GM18499 (cell line): ENCODE measurements at regions not wholly inside any gene's neighbourhood (a gene's known extent, or its start where the extent isn't known, plus 50 kb on each side); places are given as distances from the start of the nearest gene placed in this dataset.

Experiments used
- ATAC-seq: cut with Tn5 transposase; IDR thresholded peaks from one replicate; pipeline ENCODE4 v1.9.1; 2021; ENCODE audit warnings: moderate number of reproducible peaks; ENCODE audit not compliant: insufficient read depth, unreplicated experiment

DNA sequence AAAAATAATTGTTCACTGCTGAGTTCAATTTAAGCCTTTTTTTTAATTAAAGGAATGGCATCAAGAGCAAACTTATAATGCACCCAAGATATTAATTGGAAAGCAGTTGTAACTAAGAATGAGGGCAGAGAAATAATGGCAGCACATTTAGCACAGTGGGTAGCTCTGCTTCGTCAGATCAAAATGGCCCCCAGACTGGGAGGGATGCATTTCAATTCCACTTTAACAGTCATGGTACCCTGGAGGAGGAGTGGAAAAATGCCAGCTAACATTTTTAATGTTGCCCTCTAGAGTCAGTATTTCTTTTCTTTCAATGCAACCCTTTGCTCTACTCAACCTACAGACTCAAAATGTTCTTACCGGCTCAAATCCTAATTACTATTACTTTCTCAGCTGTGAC is 504.8 kb upstream of the SETBP1 start:
- no peak for ATAC-seq

GRCh38 chr18:44178476-44178875 is 502.2 kb upstream of the SETBP1 start:
- no peak for ATAC-seq

DNA sequence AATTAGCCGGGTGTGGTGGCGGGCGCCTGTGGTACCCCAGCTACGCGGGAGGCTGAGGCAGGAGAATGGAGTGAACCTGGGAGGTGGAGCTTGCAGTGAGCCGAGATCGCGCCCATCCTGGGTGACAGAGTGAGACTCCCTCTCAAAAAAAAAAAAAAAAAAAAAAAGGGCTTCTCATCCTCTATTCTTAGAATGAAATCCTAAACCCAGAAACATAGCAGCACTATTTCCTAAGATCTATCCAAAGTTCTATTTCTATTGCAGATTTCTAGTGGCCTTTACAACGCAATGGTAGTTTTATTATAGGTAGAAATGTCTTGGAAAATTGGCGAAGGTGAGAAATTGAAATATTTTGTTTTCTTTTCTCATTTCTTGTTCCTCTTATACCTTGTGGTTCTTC is 501.0 kb upstream of the SETBP1 start:
- no peak for ATAC-seq

DNA sequence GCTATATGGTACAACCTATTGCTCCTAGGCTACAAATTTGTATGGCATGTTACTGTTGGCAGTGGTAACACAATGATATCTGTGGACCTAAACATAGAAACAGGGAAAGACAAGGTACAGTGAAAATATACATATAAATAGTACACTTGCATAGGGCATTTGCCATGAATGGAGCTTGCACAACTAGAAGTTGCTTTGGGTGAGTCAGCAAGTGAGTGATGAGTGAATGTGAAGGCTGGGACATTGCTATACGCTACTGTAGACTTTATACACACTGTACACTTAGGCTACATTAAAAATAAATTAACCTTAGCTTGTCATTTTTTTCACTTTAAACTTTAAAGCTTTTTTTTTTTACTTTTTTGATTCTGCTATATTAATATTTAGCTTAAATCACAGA is 500.0 kb upstream of the SETBP1 start:
- no peak for ATAC-seq

GRCh38 chr18:44181951-44182747 is 498.5 kb upstream of the SETBP1 start:
- ATAC-seq = no peak

- no peak for ATAC-seq
These were observed 494.7 kb upstream of the SETBP1 start for GRCh38 chr18:44186001-44186400.

- no peak for ATAC-seq
These were observed 493.6 kb upstream of the SETBP1 start for GRCh38 chr18:44187090-44187489.

GRCh38 chr18:44195394-44196140 is 485.1 kb upstream of the SETBP1 start:
- ATAC-seq = no peak

DNA sequence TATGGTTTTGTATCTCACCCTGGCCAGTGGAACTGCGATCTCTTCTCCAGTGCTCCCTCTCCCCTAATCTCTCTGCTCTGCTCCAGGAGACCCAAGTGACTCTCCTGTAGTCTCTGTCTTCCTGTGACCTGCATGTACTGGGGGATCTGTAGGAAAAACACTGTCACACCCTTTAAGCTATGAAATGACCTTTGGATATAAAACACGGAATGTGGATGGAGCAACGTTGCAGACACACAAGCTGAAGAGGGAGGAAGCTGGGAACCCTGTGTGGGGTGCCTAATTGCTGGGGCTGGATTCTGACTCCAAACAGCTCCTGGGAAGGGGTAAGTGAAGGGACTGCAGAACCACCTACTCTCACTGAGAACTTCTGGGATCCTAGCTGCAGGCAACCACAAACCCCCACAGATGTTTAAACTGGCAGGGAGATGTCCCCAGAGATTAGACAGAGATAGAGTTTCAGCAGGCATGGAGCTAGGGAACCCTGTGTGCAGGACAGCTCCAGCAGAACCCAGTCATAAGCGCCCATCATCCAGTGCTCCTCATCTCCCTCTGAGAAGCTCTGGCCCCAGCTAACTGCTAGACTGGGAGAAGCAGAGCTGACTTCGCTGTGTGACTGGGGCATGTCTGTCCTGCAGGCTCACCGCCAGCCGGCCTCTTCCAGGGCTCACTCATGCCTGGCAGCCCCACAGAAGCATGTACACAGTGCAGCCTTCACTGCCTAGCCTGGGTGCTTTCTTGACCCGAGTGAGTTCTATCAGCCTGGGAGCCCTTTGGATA is 482.7 kb upstream of the SETBP1 start:
- ATAC-seq = no peak

GRCh38 chr18:44198612-44199284 is 481.9 kb upstream of the SETBP1 start:
- no peak for ATAC-seq

DNA sequence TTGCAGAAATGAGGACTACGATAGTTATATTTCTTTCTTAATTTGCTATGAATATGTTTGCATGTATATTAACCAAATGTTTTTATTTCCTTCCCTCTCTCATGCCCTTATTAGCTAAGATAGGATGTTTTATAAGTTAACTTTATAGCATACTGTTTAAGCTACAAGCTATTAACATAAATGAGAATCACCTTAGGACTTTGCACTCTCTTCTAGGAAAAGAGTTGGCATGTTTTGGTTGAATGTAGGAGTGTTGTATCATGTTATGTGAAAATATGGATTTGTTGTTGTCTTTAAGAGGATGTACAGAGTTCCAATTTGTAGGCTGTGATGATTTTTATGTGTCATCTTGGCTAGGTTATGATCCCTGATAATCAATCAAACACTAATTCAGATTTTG is 467.4 kb upstream of the SETBP1 start:
- ATAC-seq = no peak

DNA sequence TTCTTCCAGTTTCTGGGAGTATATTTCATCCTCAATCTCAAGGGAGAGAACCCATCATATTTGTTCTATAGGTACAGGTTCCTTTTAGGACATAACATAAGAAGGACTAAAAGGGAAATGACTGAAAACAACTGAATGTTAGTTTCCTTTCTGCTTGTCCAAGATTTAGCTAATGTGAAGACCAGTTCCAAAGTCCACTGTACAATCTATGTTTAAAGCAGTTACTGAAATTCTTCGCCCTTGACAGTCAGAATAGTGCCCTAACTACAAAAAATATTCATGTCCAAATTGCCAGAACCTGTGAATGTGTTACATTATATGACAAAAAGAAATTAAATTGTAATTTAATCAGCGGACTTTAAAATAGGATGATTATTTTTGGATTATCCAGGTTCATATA is 466.3 kb upstream of the SETBP1 start:
- ATAC-seq = no peak

DNA sequence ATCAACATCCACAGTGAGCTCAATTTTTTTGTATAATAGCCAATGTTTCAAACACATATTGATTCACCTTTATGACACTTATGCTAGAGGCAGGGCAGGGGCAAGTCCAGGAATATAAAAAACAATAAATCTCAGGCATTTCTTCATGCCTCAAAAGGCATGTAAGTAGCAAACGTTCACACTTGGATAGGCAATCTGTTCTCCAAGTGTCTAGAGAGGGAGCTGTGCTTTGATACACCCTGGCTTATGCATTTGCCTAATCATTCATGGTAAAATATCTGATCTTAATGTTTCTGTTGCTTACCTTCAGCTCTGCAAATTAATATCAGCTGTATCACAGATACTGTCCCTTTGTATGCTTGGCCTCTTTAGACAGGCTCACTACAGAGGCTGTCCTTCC is 464.5 kb upstream of the SETBP1 start:
- ATAC-seq = no peak

- no peak for ATAC-seq
These were observed 453.2 kb upstream of the SETBP1 start for GRCh38 chr18:44227501-44227900.

- ATAC-seq = no peak
These were observed 451.0 kb upstream of the SETBP1 start for GRCh38 chr18:44229693-44230108.

DNA sequence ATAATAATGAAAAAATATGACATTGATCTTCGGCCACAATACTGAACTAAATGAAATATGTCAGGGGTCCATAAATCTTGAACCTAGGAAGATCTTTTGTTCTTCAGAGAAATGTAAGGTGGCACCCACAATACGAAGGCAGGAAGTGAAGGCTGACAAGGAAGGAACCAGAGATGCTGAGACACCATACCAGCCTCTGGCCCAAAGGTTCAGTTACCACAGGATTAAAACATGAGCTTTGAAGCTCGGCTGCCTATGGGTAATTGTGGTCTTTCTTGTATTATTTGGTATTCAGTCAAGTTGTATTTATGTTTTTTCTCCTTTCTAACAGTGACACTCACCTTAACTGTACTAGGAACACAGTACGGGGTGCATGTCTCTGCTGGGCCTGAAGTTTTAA is 448.8 kb upstream of the SETBP1 start:
- no peak for ATAC-seq

DNA sequence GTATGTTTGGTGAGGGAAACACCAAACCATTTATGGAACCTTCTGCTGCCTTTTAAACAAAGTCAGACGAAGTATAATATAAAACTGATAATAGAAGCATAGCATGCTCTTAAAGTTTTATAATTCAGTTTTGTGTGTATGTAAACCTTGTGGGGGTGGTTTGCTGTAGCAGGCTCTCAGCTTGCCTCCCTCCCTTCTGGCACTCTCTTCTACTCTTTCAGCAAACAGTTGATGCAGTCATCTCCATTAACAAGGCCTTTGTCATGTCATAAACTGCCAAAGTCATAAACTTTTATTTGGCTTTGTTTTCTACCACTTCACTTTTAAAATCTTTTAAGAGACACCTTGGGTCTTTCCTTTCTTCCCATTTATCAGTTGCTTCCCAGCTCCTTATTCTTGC is 448.2 kb upstream of the SETBP1 start:
- no peak for ATAC-seq

- no peak for ATAC-seq
These were observed 442.2 kb upstream of the SETBP1 start for GRCh38 chr18:44238454-44238853.

DNA sequence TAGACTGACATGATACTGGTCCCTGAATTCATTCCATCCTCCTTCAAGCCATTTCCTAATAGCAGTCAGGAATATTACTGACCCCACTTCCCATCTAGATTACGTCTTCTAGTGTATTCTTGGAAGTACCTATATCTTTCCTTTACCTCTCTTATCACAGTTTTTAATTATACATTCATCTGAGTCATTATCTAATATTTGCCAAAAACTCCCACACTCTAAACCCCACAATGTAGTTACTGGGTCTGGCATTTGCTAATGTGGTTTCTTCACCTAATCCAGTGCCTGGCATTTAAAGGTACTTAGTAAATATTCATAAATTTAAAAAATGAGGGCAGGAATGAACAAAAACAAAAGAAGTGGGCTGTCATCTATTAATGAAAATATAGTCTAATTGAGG is 441.8 kb upstream of the SETBP1 start:
- ATAC-seq = no peak

DNA sequence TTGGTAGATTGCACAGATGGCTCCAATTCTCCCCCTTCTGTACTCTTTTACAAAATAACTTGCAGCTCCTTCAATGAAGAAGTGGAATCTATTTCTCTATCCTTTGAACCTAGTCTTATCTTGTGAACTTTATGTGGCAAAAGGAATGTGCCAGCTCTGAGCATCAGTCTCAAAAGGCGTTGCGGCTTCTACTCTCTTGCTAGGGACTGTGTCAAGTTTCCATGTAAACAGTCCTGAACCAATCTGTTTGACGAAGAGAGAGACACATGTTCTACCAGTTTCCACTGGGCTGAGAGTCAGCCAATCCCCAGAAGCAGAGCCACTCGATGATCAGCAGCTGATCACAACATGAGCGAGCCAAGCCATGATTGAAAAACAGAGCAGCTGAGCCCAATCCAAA is 439.7 kb upstream of the SETBP1 start:
- no peak for ATAC-seq

DNA sequence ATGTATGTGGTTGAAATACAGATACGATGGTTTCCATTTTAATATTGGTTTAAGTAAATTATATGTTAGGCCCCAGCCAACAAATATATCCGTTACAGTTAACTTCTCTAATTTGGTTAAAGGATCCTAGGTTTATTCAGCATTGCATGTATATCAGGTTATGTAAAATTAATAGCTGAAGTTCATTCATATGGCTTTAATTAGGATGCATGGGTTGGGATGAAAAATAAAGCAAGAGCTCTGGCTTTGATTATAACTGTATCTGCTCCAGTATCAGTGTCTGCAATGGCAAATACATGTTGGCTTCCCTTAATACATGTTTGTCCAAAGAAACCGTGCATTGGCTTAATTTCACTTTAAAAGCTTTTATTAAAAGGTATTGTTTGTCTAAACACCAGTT is 435.7 kb upstream of the SETBP1 start:
- no peak for ATAC-seq
